HG02943 (cell line): ENCODE measurements at regions not wholly inside any gene's neighbourhood (a gene's known extent, or its start where the extent isn't known, plus 50 kb on each side); places are given as distances from the start of the nearest gene placed in this dataset.

ENCODE experiments used
- ATAC-seq: cut with Tn5 transposase; IDR thresholded peaks from one replicate; pipeline ENCODE4 v1.9.1; 2021; ENCODE audit warnings: mild to moderate bottlenecking, low read depth, moderate library complexity; ENCODE audit not compliant: unreplicated experiment

DNA sequence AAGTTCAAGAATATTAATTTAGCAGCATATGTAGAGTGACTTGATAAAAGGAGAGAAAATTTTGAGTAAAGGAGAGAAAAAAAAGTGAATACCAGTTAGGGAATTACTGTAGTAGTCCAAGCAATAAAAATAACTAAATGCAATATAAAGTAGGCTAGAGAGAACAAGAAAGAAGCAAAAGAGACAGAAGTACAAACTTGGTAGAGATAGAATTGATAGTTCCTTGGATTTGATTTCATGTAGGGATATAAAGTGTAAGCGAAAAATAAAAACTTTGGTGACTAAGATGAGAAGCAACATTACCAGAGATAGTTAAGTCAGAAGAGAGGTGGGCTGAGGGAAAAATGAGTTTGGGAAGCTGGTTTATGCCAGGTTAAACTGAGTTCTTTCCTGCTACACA lies 252.4 kb downstream of the SEC23A start:
- no peak for ATAC-seq

DNA sequence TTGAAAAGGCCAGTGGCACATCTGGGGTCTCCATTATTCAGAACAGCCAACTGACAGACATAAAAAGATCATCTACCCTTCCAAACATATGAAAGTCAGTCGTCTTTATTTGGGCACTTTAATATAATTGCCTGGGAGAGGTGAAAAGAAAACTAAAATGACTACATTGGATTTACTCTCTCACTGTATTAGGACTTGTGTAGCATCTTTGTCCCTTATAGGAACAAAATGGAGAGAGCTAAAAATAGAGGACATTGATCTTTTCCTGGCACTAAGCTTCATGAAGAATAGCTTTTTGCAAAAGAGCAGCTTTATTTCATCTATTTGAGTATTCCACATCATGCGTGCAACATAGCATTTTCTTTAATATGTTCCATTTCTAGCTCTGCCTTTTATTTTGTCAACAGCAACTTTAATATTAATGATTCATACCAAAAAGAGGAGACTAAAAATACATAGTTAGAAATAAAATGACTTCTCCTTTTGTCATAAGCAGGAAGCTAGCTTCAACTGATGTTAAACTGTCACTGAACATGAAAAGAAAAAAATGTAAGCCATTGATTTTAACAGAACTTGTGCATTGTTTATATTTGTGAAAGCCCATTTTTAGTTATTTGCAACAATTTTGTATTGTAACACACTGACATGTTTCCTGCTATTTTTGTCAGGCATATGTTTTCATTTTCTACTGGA lies 254.6 kb downstream of the SEC23A start:
- ATAC-seq, result no peak

DNA sequence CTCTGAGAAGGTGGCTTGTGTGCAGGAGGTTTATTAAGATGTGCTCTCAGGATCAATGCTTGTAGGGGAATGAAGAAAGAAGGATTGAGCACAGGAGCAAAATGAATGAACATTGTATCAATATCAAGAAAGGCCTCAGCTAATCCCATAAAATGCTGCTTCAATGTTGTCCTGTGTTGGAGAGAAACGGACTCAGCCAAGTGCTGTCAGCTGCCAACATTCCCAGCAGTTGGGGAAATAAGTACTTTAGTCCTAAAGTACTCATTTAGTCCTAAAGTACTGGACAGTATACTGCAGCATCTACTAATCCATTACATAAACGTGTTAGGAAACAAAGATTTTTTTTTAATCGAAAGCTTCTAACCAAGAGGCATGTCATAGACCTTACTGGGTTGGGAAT lies 255.9 kb downstream of the SEC23A start:
- no peak for ATAC-seq

DNA sequence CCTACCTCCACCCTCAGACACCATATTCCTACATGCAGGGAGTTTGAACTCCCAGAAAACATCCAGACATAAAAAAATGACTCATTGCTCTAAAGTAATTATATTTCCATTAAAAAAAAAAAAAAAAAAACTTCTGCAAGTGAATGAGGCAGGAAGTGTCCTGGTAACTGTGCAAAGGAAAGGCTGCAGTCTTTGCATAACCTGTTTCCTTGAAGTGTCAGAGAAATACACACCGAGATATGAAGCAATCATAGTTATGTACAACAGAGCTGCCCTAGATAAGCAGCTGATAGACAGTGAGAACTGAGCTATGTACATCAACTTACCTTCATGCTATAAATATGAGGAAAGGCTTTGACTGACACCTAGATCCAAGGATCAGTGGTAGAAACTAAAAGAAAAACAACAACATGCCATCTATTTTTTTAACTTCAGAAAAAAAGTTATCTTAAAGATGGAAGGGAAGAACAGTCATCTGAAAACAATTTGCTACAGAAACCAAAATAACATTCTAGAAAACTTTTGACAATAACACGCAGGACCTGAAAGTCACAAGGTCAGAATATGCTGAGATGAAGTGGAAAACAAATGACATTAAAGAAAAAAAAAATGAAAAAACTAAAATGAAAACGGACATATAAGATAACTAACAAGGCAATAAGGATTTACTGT lies 263.2 kb downstream of the SEC23A start:
- ATAC-seq, result no peak

DNA sequence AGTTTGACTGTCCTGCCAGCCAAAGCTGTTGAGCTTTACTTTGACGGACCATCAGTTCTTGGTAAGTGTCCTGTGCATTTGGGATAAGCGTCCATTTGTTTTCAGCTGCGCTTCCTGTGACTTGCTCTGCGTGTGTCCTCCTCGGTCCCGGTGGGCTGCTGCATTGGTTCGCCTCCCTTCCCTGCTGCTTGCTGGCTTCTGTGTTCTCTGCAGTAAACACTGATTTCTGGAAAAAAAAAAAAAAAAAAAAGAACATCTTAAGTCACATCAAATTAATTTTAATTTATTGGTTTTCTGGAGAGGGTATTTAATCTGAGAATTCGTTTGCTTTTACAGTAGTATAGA lies 264.1 kb downstream of the SEC23A start:
- no peak for ATAC-seq

DNA sequence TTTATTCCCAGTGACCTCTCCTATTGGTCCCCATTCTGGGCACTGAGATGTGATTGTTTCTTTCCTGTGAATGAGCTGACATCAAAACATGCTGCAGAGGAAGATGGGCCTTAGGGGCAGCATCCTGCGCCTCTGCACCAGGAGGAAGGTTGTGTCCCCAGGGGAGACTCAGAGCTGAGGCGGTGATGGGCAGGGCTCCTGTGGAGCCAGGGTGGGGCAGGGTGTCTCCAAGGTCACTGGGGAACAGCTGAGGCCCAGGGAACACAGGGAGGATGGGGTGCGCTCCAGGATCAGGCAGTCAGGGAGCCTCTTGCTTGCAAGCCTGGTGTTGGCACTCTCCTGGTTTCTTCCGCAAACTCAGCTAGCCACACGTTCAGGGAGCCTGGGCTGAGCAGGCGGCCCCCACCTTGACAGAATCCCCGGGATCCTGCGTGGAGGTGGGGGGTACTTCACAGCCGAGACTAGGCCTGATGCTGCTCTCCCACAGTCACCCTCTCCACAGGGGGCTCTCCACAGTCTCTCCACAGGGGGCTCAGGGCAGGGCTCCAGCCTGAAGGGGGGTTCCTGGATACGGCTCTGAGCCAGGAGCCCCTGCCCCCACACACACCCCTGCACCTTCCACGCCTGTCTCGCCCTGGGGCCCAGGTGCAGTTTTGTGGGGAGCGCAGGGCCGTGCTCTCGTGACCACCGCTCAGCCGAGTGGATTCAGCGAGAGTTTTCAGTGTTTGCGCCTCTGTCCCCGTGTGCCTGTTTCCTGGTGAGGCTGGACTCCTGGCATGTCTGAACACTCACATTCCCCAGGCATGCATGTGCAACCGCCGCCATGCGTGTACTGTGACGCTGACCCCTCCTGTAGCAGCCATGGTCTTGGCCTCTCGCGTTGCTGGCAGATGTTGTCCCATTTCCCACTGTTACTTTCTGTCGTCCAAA lies 264.7 kb downstream of the SEC23A start:
- ATAC-seq, result no peak

DNA sequence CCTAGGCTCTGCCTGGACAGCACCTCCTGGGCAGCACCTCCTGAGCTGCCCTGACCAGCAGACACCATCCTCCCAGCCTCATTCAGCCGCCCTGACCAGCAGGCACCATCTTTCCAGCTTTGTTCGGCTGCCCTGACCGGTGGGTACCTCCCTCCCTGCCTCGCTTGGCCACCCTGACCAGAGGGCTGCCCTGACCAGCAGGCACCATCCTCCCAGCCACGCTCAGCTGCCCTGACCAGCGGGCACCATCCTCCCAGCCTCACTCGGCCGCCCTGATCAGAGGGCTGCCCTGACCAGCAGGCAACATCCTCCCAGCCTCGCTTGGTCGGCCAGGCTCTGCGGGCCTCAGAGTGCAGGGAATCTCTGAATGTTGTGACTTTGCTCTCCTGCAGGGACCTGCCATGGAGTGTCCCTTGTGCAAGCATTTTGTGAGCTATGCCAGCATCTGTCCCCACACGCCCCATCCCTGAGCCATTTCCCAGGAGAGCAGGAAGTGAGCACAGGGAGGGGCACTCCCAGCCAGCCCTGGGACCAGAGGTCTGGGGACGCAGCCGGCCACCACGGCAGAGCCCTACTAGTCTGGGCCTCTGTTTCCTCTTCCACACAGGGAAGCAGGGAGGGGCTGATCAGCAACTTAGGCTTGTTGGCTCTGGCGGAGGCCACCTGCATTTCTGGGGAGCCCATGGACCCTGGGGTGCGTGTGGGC lies 265.5 kb downstream of the SEC23A start:
- no peak for ATAC-seq

DNA sequence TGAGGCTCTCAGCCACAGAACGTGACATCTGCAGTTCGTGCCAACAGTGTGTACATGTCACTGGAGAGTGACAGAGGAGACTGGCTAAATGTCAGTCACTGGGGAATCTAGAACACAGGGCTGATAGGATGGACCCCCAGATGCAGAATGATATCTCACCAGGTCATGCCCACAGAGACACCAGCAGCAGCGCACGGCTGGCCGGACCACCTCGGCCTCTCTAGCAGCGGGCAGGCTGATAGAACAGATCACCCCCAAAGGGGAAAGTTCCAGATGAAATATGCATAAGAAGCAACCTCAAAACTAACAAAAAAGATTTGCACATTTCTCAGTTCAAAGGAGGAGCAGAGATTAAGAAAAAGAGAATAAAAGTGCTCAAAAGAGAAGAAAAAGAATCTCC lies 266.5 kb downstream of the SEC23A start:
- no peak for ATAC-seq

DNA sequence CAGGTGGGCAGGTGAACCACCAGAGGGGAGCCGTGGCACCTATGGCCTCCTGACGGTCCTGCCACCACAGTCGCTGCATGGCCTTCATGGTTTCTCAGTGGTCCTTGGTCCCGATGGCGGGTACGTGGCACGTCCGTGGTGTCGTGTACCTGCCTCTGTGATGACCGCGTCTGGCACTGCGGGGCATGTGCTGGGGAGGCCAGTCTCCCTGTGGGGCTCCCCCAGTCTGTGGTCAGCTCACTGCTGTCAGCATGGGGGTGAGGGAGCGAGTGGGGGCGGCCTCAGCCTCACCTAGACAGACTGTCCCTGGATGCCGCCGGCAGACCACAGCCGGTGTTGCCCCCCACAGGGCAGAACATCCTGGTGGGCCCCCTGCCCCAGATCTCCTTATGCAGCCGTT lies 267.2 kb downstream of the SEC23A start:
- no peak for ATAC-seq

DNA sequence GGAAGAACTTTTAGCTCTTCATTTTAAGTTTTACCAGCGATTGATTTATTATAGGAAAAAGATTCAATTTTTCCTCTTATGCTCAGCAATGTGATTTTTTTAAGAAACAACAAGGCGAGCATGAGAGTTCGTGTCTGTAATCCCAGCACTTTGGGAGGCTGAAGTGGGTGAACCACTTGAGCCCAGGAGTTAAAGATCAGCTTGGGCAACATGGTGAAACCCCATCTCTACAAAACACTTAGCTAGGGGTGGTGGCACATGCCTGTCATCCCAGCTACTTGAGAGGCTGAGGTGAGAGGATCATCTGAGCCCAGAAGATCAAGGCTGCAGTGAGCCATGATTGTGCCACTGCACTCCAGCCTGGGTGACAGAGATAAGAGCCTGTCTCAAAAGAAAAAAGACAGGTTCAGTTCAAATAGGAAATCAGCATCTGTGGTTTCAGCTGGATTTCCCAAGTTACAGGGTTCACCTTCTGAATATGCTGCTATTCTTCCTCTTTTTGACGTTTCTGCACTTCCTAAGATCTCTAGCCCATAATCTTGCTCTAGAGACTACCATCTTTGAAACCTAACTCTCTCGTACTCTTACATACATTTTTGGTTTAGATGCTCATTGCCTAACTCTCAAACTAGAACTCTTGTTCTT lies 274.7 kb downstream of the SEC23A start:
- no peak for ATAC-seq

DNA sequence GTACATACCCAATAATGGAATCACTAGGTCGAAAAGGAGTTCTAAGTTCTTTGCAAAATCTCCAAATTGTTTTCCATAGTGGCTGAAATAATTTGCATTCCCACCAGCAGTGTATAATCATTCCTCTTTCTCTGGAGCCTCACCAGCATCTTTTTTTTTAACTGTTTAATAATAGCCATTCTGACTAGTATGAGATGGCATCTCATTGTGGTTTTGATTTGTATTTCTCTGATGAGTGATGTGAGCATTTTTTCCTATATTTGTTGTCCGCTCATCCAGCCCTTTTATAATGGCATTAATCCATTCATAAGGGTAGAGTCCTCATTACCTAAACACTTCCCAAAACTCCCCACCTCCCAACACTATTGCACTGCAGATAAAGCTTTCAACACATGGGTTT lies 278.3 kb downstream of the SEC23A start:
- ATAC-seq, result no peak

DNA sequence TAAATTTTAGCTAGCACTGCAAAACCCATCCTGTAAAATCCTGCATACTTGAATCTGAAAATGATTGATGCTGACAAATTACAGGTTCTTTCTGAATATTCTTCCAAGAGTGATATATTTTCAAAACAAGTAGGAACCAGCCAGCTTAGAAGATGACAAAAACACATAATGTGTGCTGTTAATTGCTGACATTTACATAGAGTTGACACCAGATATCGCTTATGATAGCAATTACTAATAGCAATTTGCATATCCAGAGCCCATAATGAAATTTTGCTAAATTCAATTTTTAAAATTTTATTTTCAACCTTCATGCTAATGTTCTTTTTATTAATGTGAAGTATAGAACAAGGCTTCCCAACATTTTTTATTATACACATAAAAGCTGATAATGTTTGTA lies 284.5 kb downstream of the SEC23A start:
- ATAC-seq, result no peak

DNA sequence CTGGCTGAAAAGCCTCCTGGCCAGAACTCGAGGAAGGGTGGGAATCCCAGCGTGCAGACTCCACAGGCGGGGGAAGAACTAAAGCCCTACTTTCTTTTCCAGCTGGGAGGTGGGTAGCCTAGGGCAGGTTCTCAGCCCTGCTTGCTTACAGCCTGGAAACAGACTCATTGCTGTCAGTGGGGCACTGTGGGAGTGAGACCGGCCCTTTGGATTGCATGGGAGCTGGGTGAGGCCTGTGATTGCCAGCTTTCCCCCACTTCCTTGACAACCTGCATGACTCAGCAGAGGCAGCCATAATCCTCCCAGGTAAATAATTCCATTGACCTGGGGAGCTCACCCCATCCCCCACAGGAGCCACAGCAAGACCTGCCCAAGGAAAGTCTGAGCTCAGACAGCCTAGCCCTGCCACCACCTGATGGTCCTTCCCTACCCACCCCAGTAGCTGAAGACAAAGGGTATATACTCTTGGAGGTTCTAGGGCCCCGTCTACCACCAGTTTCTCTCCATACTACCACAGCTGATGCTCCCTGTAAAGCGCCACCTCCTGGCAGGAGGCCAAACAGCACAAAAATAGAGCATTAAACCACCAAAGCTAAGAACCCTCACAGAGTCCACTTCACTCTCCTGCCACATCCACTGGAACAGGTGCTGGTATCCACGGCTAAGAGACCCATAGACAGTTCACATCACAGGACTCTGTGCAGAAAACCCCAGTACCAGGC lies 294.1 kb downstream of the SEC23A start:
- no peak for ATAC-seq

DNA sequence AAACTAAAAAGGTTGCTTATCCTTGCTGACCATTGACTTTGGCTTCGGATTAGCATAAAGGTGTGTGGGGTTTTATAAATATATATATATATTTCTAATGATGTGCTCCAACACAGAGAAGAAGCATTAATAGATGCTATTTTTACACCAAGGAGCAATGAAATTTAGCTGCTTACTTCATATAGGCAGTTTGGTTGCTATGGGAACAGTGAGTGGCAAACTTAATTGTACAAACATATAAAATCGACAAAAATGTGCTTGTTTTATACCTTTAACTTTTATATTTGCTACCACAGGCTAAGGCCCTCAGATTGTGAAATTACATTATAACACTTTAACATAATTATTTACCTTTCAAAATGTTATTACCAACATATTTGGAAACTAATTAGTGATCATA lies 303.4 kb downstream of the SEC23A start:
- ATAC-seq, result no peak

DNA sequence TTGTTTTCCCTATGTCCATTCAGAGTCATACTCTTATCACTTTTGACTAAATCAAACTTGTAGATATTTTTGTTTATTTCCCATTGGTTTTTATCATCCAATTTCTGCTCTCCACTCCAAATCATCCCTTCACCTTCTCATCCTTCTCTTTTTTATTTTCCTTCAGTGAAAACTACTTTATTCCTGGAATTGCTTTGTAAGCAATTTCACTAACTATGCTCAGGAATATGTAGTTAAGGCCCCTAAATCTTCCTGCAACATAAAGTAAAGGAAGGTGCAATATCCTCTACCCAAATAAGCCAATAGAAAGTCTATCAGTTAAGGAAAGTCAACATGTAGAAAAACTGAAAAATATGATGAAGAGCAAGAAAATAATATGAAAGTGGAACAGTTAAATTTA lies 308.4 kb downstream of the SEC23A start:
- ATAC-seq, result no peak

DNA sequence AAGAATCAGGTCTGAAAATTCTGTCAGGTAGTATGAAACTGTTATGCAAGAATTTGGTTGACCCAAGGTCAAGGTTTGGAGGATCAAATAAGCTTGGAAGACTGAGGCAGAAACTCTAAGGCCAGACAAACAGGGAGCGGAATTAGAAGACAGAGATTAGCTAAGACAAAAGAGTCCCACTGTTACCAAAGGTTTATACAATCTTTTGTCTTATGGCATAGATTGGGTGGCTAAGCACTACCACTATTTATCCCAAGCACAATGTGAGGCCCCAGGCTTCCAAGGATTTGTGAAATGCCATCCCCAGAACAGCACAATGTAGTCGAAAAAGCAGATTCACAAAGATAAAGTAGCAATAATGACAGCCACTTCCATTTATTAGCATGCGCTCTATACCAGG lies 311.2 kb downstream of the SEC23A start:
- no peak for ATAC-seq

DNA sequence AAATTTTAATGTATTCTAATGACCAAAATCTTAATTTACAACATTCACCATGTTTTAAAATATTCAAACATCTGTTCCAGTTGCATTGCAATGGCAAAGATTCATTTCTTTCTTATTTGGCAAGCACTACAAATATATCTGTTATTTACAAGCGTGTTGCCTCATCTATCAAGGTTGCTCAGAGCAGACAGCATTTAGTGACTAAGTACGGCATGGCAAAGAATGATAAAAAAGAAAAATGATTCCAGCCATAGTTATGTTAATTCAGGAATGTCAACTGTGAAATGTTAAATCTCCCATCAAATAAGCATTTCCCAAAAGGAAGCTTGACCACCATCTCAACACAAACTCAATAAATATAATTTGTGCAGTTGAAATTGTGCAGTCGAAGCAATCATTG lies 312.1 kb downstream of the SEC23A start:
- ATAC-seq, result no peak

DNA sequence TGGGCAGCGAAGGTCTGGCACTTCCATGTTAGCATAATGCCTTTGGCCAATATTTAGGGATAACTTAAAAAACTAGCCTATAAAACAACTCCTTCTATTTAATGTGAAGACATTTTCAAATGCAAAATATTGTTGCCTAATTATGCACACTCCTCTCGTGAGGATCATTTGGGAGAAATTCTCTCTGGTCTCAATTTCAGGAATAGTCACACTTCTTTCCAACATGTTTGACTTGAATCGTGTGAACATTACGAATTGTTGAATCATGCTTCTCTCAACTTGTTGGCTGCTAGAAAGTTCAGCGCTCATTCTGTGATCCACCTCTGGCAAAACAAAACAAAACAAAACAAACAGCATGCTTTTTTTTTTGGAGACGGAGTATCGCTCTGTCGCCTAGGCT lies 313.2 kb downstream of the SEC23A start:
- ATAC-seq, result no peak

DNA sequence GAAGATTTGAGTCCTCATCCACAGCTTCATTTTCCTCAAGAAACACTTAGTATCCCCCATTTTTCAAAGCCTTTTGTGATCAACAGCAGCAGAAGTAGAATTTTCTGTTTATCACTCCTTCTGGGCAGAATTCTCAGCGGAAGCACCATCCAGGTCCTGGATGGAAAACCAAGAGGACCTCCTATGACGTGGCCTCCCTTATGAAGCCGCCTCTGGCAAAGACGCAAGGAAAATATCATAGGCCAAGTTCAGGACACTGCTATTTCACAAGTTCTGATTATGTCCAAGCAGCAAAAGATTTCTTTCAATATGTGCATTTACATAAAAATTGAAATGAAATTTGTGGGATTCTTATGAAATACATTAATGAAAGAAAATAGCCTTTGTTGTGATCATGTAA lies 315.0 kb downstream of the SEC23A start:
- no peak for ATAC-seq

DNA sequence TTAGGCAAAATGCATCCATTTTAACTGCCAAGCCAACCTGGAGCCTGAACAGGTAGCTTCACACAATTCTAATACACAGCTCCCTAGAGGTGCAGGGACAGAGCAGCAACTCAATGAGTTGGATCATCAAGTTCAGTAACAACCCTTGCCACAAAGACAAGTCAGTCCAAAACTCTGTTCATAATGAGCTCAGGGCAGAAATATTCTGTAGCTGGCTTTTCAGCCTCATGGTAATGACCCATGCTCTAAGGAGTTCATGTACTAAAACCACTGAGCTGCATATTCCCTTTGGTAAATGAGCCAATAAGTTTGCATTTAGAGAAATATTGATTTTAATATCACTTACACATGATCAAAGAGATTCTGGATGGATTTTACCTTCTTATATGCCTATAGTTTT lies 316.1 kb downstream of the SEC23A start:
- no peak for ATAC-seq
